Lower leg skin (tissue), 3 donors: ENCODE measurements at regions not wholly inside any gene's neighbourhood (a gene's known extent, or its start where the extent isn't known, plus 50 kb on each side); places are given as distances from the start of the nearest gene placed in this dataset.

Source experiments
- POLR2A ChIP-seq, 2 donors: fragments of 450-650 bp; IDR thresholded peaks; one replicate each; pipeline ENCODE4 v1.6.1; 2016 to 2017; ENCODE audit warnings: antibody characterized with exemption in 2 of 2, mild to moderate bottlenecking in 1 of 2, moderate library complexity in 1 of 2
- TF ChIP-seq, protein P1 (sequence below), 3 donors: fragments of 450-650 bp; IDR thresholded peaks; one replicate each; pipeline ENCODE4 v1.5.1; 2016; ENCODE audit warnings: antibody characterized with exemption in 3 of 3, mild to moderate bottlenecking in 3 of 3, moderate library complexity in 2 of 3

DNA sequence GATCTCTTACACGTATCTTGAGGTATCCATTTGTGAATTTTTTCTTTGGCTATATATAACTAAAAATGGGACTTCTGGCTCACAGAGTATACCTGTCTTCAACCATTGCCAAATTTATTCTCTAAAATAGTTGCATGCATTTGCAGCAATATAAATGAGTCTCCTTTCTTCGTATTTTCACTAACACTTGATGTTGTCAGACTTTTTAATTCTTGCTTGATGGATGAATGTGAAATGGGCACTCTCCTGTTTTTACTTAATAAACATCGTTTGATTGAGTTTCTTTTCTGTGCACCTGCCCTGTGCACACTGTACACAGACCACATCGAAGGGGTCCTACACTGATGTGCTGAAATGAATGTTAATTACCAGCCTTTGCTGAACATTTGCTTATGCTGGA lies 121.8 kb downstream of the DDX1 start:
- TF ChIP-seq, protein P1, sequence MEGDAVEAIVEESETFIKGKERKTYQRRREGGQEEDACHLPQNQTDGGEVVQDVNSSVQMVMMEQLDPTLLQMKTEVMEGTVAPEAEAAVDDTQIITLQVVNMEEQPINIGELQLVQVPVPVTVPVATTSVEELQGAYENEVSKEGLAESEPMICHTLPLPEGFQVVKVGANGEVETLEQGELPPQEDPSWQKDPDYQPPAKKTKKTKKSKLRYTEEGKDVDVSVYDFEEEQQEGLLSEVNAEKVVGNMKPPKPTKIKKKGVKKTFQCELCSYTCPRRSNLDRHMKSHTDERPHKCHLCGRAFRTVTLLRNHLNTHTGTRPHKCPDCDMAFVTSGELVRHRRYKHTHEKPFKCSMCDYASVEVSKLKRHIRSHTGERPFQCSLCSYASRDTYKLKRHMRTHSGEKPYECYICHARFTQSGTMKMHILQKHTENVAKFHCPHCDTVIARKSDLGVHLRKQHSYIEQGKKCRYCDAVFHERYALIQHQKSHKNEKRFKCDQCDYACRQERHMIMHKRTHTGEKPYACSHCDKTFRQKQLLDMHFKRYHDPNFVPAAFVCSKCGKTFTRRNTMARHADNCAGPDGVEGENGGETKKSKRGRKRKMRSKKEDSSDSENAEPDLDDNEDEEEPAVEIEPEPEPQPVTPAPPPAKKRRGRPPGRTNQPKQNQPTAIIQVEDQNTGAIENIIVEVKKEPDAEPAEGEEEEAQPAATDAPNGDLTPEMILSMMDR (IDR thresholded peaks at IDR 0.05): no peak
- TF ChIP-seq POLR2A (IDR thresholded peaks at IDR 0.05): no peak
